SK-N-SH (cell line): ENCODE measurements at regions not wholly inside any gene's neighbourhood (a gene's known extent, or its start where the extent isn't known, plus 50 kb on each side); places are given as distances from the start of the nearest gene placed in this dataset.

ENCODE experiments used
- CTCF ChIP-seq: fragments of 200-600 bp; sonication (generic); IDR thresholded peaks from 2 replicates; pipeline ENCODE4 v1.6.1; 2017; ENCODE audit warnings: antibody characterized with exemption, mild to moderate bottlenecking, moderate library complexity
- MXI1 ChIP-seq: IDR thresholded peaks from 2 replicates; pipeline ENCODE4 v1.6.1; 2012; ENCODE audit warnings: mild to moderate bottlenecking, low read depth, low read length, improper control_type of control experiment
- NFIC ChIP-seq: IDR thresholded peaks from 2 replicates; pipeline ENCODE4 v1.4.0; 2012; ENCODE audit warnings: borderline replicate concordance
- USF1 ChIP-seq: IDR thresholded peaks from 2 replicates; pipeline ENCODE4 v1.4.0; 2012; ENCODE audit warnings: low read depth, borderline replicate concordance
- USF2 ChIP-seq: fragments of 150-350 bp; IDR thresholded peaks from 2 replicates; pipeline ENCODE4 v1.6.1; 2017; ENCODE audit warnings: antibody characterized with exemption, low read length, low read depth, borderline replicate concordance

GRCh38 chr14:87334997-87335685, 657.8 kb downstream of the GALC start:
- TF ChIP-seq MXI1: no peak
- no peak for TF ChIP-seq CTCF
- TF ChIP-seq NFIC: no peak
- TF ChIP-seq USF2: no peak
- TF ChIP-seq USF1: no peak
